ENCODE measurements at regions not wholly inside any gene's neighbourhood (a gene's known extent, or its start where the extent isn't known, plus 50 kb on each side); places are given as distances from the start of the nearest gene placed in this dataset.

- no TSS peak for BruUV-seq (replicated peaks)
- no CpG with 5 or more reads among the region's 3 CpGs for WGBS, 2 experiments (ENCODE audit: extremely low coverage in 2 of 2, insufficient read length in 1 of 2)
- DNase-seq: no peak
- no peak overlapping the region for H3K18ac ChIP-seq (ENCODE audit: low read depth, low read length)
- CTCF ChIA-PET: no interaction called here
- no peak overlapping the region for H3K4me3 ChIP-seq (ENCODE audit: insufficient read depth, low read depth, low read length)
- H2BK15ac ChIP-seq (ENCODE audit: low read depth, low read length): no peak overlapping the region
- H3K23ac ChIP-seq (ENCODE audit: low read depth, low read length): no peak overlapping the region
- no peaks in the 10 kb centered on the region for H4K20me1 ChIP-seq (ENCODE audit: insufficient read depth, low read length)
- no peak overlapping the region for H3K27ac ChIP-seq (ENCODE audit: insufficient read depth, low read length)
- no peak overlapping the region for H2AK5ac ChIP-seq (ENCODE audit: low read depth, low read length)
- H3K4ac ChIP-seq (ENCODE audit: low read depth, low read length): no peak overlapping the region
- no peak for ATAC-seq (ENCODE audit: low read depth)
- H3K14ac ChIP-seq (replicated peaks; ENCODE audit: low read depth, low read length): no peak overlapping the region
- no peak overlapping the region for H4K91ac ChIP-seq (ENCODE audit: insufficient read depth, low read depth, low read length)
- POLR2A ChIA-PET (ENCODE audit: unreplicated experiment): no interaction called here
- intact Hi-C loops (cut with micrococcal nuclease) (no loop called here), dilution Hi-C loops (cut with HindIII; ENCODE audit: low sequenced_read_pairs, unreplicated experiment) (no loop called here), in situ Hi-C loops (cut with MboI; ENCODE audit: low sequenced_read_pairs) (no loop called here)
- no peak overlapping the region for H4K8ac ChIP-seq (ENCODE audit: low read depth in 2 of 2, low read length in 2 of 2)
- no peak overlapping the region for H4K5ac ChIP-seq (ENCODE audit: low read depth, low read length)
- no peaks in the 10 kb centered on the region for H3K27me3 ChIP-seq (ENCODE audit: control insufficient read depth, insufficient read depth, low read length)
- H2AK9ac ChIP-seq (replicated peaks; ENCODE audit: low read depth, low read length, poor library complexity): no peak overlapping the region
- no peaks in the 10 kb centered on the region for H3K36me3 ChIP-seq (ENCODE audit: control insufficient read depth, insufficient read depth, low read length)
- no peaks in the 10 kb centered on the region for H3K9me1 ChIP-seq (ENCODE audit: insufficient read depth, low read length)
- no peak overlapping the region for H3K9ac ChIP-seq (ENCODE audit: low read depth, low read length)
- H3K56ac ChIP-seq (ENCODE audit: extremely low read depth, insufficient read depth, low read length): no peak overlapping the region
- no peak overlapping the region for H2BK5ac ChIP-seq (ENCODE audit: low read depth, low read length, poor library complexity, severe bottlenecking)
- TF ChIP-seq MAZ (IDR thresholded peaks at IDR 0.05; ENCODE audit: borderline replicate concordance, low read depth, low read length) (no peak), RFX5 (IDR thresholded peaks at IDR 0.05; ENCODE audit: low read depth, low read length) (no peak)
- H3K4me2 ChIP-seq (ENCODE audit: low read depth, low read length): no peak overlapping the region
- H2BK20ac ChIP-seq (ENCODE audit: low read depth, low read length): no peak overlapping the region
- H2AFZ ChIP-seq (replicated peaks; ENCODE audit: low read length, poor library complexity): no peak overlapping the region
- peaks cover 31% of the 10 kb centered on the region for H3K9me3 ChIP-seq (ENCODE audit: control insufficient read depth, insufficient read depth, low read length)
- H2BK120ac ChIP-seq (ENCODE audit: low read depth, low read length): no peak overlapping the region
- no peaks in the 10 kb centered on the region for H3K4me1 ChIP-seq (ENCODE audit: control insufficient read depth, insufficient read depth, low read length)
- no peaks in the 10 kb centered on the region for H3K79me1 ChIP-seq (ENCODE audit: low read depth in 1 of 2, low read length in 2 of 2)
Measured at GRCh38 chr7:153188161-153188560, 428.6 kb downstream of the ACTR3B start.
